SKM-1 (cell line): ENCODE measurements at regions not wholly inside any gene's neighbourhood (a gene's known extent, or its start where the extent isn't known, plus 50 kb on each side); places are given as distances from the start of the nearest gene placed in this dataset.

Experiments used
- DNase-seq: peaks from one replicate; lab custom pipeline; 2025; ENCODE audit not compliant: unreplicated experiment; lab: John Stamatoyannopoulos, UW

DNA sequence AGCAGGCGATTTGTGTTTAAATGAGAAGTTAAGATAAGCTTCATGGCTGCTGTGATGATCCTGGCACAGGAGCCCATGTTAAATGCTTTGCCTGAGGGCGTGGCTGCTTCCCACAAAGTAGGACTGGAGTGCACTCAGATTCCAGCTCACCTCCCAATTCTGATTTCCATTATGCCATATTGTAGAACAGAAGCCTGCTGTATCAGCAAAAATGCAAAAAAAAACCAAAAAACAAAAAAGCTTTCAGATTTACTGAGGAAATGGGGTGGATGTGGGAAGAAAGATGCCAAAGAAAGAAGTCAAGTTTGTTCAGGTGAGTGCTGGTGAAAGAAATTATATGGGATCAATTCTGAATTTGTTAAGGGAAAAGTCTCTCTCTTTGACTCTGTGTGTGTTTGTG, 610.4 kb upstream of the NETO1 start:
- DNase-seq = no peak

- DNase-seq = no peak
These were observed 608.2 kb upstream of the NETO1 start for GRCh38 chr18:73476031-73476430.

- no peak for DNase-seq
These were observed 594.3 kb upstream of the NETO1 start for GRCh38 chr18:73462092-73462491.

DNA sequence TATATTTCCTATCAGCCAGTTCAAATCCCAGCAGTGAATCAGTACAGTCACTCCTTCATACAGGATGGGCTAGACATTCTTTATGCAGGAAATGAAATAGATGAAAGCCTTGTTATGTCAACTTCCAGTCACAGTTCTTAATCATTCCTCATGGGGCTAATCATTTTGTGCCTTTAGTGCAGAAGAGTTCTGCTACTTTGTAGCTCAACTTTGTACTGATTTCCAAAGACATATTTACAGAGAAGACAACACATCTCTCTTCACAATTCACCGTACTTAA, 593.9 kb upstream of the NETO1 start:
- DNase-seq = no peak

DNA sequence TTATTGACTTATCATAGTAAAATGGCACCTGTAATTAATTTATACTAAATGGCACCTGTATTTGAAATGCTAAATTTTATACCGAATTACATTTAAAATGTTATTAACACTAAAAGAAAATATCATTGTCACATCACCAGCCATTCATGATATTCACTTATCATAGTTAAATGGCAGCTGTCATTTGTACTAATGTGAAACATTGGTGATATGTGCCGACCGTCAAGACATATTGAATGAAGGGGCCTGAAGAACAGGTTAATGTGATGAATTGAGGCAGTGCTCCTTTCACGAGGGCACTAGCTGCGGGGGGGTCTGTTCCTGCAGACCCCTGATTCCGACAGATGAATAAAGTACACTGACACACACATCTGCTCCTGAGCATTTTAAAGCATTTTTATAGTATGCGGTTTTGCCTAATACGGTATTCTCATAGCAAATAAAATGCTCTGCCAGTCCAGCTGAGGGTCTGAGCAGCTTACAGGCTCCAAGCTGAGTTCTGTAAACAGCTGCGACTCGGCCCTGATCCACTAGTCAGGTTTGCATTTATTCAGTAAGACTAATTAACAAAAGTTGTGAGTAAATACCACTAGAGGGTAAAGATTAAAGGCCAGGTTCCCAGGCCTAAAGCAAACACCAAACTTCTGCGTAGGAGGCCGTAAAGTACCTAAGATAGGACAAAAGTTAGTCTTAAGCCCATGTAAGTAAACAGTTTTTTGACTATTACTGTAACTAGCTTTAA, 593.4 kb upstream of the NETO1 start:
- no peak for DNase-seq

- DNase-seq = no peak
These were observed 590.6 kb upstream of the NETO1 start for GRCh38 chr18:73458186-73458964.

- DNase-seq = no peak
These were observed 588.9 kb upstream of the NETO1 start for GRCh38 chr18:73456643-73457042.

GRCh38 chr18:73452866-73453265, 585.1 kb upstream of the NETO1 start:
- DNase-seq = no peak

DNA sequence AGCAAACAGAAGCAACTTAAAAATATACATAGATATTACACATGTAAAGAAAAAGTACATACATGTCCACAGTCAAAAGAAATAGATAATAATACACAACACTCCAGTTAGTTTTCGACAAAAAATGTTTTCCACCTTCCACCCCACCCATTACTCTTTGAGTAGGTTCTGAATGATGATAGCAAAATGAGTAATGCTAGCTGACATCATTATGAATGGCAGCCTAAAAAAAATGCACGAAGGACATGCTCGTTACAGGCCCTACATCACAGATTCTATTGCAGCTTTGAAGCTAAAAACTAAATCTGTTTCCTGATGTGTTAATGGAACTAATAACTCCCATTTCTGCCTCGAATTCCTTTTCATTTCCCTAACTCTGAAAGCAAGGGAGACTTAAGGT, 578.7 kb upstream of the NETO1 start:
- DNase-seq = no peak

- DNase-seq = no peak
These were observed 563.8 kb upstream of the NETO1 start for GRCh38 chr18:73431620-73432019.

- no peak for DNase-seq
These were observed 553.2 kb upstream of the NETO1 start for GRCh38 chr18:73421010-73421409.

- no peak for DNase-seq
These were observed 551.7 kb upstream of the NETO1 start for GRCh38 chr18:73419531-73419930.

DNA sequence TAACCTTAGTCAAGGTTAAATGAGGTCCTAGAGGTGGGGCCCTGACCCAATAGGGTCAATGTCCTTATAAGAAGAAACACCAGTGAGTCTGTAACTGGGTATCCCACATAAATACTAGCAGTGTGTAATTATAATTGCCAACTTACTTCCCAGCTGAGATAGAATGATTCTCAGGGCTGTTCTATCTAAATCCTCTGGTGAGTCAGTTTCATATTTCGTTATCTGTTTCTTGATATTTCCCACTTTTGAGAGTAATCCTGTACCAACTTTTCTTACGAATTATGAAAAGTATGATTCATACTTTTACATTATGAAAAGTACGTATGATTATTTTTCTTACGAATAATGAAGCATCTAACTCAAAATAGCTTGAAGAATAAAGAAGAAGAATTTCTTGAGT, 546.8 kb upstream of the NETO1 start:
- no peak for DNase-seq

DNA sequence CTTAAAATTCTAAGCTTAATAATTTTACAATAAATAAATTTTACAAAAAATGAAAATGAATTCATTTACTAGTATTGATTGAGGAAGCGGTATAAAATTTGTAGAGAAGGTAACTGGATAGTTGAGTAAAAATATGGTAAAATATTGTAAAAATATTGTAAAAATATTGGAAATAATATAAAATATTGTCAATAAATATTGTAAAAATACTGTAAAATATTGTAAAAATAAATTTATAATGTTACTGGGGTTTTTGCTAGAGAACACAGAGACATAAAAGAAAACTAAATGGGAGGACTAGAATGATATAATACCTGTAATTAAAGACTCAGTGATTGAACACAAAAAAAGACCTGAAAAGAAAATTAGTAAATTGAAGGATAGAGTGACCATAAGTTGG, 546.3 kb upstream of the NETO1 start:
- no peak for DNase-seq

- no peak for DNase-seq
These were observed 541.5 kb upstream of the NETO1 start for GRCh38 chr18:73409242-73409641.

DNA sequence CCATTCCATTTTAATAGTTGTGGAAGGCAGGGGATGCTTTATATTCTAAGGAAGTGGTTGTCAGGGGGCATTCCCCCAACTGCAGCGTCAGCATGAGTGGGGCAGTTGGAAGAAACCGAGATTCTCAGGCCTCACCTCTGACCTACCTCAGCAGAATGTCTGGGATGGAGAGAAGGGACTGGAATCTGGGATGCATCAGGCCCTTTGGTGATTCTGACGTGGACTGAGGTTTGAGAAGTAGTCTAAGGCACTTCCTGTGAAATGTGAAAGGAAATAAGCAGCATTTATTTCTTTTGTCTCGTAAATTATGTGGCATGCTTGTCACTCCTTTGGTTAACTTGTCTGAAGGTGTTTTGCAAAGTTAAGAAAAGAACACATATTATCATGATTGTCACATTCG, 540.7 kb upstream of the NETO1 start:
- no peak for DNase-seq

GRCh38 chr18:73407506-73407905, 539.7 kb upstream of the NETO1 start:
- DNase-seq = no peak

DNA sequence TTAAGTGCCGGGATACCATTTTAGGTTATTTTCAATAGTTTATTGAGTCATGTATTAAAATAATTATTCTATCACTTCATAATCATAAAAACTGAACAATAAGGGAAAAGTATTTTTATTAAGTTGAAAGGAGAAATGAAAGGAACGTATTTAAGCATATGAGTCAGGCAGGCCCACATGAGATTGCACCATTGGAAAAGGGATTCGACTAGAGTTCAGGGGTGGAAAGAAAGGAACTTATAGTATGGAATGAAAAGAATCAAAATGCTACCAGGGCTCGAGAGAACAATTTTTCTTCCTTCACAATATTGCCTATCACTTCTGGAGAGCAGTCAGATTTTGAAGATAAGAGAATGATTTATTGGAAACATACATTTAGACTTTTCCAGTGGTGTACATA, 516.5 kb upstream of the NETO1 start:
- DNase-seq = no peak

DNA sequence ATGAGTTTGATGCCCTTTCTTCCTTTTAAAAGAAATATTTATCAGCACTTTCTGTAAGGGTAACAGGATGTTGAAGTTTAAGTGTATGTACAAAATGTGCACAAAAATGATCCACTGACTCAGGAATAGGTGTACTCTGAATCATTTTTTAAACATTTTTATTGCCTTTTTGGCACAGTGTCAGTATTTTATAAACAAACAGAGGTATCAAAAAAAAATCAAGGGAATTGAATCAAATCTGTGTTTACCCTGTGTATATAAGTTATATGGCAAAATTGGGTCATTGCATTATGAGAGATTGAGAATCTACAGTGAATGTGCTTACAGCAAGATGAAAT, 513.9 kb upstream of the NETO1 start:
- no peak for DNase-seq

GRCh38 chr18:73381016-73381698, 513.4 kb upstream of the NETO1 start:
- no peak for DNase-seq

GRCh38 chr18:73366713-73367112, 498.9 kb upstream of the NETO1 start:
- no peak for DNase-seq

DNA sequence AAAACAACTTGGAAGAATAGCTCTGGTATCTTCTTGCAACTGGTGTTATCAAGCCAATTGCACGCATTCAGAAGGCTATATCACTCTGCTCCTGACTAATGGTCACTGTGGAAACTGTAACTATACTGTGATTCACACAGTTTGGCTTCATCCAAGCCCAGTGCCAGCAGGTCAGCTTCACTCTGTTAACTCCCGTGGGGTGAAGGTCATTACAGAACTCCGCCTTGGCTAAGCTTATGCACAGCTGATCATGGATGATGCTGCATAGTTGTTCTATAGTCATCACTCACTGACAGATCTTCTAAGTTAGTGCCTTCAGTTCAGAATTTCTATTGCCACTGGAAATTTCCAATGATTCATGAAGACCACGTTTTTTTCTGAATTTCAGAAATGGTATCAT, 497.2 kb upstream of the NETO1 start:
- no peak for DNase-seq
